ENCODE measurements at regions not wholly inside any gene's neighbourhood (a gene's known extent, or its start where the extent isn't known, plus 50 kb on each side); places are given as distances from the start of the nearest gene placed in this dataset.

DNA sequence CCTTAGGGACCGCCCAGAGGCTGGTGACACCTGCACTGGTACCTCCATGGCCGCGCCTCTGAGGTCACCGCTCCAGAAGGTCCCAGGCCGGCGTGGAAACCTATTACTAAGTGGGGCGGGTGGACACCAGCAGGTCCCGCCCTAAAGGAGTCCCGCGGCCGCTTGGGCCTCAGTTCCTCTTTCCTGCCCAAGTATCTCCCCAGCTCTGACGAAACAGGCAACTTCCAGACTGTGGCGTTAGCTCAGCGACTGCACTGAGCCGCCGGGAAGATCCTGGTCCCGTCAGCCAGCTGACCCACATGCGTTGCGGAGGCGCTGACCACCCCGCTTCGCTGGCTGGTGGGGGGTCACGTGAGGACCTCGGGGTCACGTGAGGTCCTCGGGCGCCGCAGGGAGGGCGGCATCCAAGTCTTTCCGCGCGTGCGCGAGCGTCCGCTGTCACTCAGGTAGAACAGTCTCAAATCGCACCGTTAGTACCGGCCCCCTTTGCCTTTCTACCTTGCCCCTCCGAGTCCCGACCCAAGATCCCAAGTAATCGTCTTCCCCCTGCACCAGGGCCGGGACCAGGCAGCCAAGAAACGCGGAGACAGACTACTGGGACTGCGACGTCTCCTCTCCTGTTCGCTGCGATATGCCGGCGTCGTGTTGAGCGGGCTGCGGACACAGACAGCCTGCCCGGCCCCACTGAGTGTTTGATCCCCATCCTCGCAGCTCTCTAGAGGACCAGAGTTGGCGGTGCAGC is 53.7 kb upstream of the KDM4C start (continued):
- TF ChIP-seq XRCC5 (optimal IDR thresholded peaks at IDR 0.05; ENCODE audit: low read length) (no peak), BCL6 (CRISPR knock-in tag; IDR thresholded peaks at IDR 0.05) (no peak; the same call in 1 of the 2 replicates), ZNF616 (CRISPR knock-in tag; IDR thresholded peaks at IDR 0.05; ENCODE audit: low read depth) (no peak), ZNF883 (CRISPR knock-in tag; IDR thresholded peaks at IDR 0.05; ENCODE audit: not compliant biosample characterization) (peak; percentile 85), MTA3 (CRISPR knock-in tag; IDR thresholded peaks at IDR 0.05) (no peak), ZNF264 (CRISPR knock-in tag; IDR thresholded peaks at IDR 0.05) (no peak), ZNF670 (CRISPR knock-in tag; IDR thresholded peaks at IDR 0.05; ENCODE audit: borderline replicate concordance) (no peak), ZNF180 (CRISPR knock-in tag; IDR thresholded peaks at IDR 0.05; ENCODE audit: borderline replicate concordance, low read depth) (no peak), NFKBIZ (CRISPR knock-in tag; IDR thresholded peaks at IDR 0.05) (no peak), ZFP36L2 (CRISPR knock-in tag; IDR thresholded peaks at IDR 0.05) (no peak), SP2 (CRISPR knock-in tag; IDR thresholded peaks at IDR 0.05) (no peak)
- TF ChIP-seq, protein P1, sequence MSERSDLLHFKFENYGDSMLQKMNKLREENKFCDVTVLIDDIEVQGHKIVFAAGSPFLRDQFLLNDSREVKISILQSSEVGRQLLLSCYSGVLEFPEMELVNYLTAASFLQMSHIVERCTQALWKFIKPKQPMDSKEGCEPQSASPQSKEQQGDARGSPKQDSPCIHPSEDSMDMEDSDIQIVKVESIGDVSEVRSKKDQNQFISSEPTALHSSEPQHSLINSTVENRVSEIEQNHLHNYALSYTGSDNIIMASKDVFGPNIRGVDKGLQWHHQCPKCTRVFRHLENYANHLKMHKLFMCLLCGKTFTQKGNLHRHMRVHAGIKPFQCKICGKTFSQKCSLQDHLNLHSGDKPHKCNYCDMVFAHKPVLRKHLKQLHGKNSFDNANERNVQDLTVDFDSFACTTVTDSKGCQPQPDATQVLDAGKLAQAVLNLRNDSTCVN (CRISPR knock-in tag; IDR thresholded peaks at IDR 0.05; ENCODE audit: borderline replicate concordance): no peak
- TF ChIP-seq, protein P2, sequence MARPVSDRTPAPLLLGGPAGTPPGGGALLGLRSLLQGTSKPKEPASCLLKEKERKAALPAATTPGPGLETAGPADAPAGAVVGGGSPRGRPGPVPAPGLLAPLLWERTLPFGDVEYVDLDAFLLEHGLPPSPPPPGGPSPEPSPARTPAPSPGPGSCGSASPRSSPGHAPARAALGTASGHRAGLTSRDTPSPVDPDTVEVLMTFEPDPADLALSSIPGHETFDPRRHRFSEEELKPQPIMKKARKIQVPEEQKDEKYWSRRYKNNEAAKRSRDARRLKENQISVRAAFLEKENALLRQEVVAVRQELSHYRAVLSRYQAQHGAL (CRISPR knock-in tag; IDR thresholded peaks at IDR 0.05; ENCODE audit: not compliant biosample characterization): no peak
- TF ChIP-seq, protein P3, sequence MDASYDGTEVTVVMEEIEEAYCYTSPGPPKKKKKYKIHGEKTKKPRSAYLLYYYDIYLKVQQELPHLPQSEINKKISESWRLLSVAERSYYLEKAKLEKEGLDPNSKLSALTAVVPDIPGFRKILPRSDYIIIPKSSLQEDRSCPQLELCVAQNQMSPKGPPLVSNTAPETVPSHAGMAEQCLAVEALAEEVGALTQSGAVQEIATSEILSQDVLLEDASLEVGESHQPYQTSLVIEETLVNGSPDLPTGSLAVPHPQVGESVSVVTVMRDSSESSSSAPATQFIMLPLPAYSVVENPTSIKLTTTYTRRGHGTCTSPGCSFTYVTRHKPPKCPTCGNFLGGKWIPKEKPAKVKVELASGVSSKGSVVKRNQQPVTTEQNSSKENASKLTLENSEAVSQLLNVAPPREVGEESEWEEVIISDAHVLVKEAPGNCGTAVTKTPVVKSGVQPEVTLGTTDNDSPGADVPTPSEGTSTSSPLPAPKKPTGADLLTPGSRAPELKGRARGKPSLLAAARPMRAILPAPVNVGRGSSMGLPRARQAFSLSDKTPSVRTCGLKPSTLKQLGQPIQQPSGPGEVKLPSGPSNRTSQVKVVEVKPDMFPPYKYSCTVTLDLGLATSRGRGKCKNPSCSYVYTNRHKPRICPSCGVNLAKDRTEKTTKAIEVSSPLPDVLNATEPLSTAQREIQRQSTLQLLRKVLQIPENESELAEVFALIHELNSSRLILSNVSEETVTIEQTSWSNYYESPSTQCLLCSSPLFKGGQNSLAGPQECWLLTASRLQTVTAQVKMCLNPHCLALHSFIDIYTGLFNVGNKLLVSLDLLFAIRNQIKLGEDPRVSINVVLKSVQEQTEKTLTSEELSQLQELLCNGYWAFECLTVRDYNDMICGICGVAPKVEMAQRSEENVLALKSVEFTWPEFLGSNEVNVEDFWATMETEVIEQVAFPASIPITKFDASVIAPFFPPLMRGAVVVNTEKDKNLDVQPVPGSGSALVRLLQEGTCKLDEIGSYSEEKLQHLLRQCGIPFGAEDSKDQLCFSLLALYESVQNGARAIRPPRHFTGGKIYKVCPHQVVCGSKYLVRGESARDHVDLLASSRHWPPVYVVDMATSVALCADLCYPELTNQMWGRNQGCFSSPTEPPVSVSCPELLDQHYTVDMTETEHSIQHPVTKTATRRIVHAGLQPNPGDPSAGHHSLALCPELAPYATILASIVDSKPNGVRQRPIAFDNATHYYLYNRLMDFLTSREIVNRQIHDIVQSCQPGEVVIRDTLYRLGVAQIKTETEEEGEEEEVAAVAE (CRISPR knock-in tag; IDR thresholded peaks at IDR 0.05; ENCODE audit: borderline replicate concordance): no peak
- TF ChIP-seq, protein P4, sequence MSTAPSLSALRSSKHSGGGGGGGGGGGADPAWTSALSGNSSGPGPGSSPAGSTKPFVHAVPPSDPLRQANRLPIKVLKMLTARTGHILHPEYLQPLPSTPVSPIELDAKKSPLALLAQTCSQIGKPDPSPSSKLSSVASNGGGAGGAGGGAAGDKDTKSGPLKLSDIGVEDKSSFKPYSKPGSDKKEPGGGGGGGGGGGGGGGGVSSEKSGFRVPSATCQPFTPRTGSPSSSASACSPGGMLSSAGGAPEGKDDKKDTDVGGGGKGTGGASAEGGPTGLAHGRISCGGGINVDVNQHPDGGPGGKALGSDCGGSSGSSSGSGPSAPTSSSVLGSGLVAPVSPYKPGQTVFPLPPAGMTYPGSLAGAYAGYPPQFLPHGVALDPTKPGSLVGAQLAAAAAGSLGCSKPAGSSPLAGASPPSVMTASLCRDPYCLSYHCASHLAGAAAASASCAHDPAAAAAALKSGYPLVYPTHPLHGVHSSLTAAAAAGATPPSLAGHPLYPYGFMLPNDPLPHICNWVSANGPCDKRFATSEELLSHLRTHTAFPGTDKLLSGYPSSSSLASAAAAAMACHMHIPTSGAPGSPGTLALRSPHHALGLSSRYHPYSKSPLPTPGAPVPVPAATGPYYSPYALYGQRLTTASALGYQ (CRISPR knock-in tag; IDR thresholded peaks at IDR 0.05): 0 out of 2 replicates have a peak, but pooled peaks have one; percentile 33
- TF ChIP-seq, protein P5, sequence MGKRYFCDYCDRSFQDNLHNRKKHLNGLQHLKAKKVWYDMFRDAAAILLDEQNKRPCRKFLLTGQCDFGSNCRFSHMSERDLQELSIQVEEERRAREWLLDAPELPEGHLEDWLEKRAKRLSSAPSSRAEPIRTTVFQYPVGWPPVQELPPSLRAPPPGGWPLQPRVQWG (CRISPR knock-in tag; IDR thresholded peaks at IDR 0.05; ENCODE audit: borderline replicate concordance, low read depth): no peak
- TF ChIP-seq, protein P6, sequence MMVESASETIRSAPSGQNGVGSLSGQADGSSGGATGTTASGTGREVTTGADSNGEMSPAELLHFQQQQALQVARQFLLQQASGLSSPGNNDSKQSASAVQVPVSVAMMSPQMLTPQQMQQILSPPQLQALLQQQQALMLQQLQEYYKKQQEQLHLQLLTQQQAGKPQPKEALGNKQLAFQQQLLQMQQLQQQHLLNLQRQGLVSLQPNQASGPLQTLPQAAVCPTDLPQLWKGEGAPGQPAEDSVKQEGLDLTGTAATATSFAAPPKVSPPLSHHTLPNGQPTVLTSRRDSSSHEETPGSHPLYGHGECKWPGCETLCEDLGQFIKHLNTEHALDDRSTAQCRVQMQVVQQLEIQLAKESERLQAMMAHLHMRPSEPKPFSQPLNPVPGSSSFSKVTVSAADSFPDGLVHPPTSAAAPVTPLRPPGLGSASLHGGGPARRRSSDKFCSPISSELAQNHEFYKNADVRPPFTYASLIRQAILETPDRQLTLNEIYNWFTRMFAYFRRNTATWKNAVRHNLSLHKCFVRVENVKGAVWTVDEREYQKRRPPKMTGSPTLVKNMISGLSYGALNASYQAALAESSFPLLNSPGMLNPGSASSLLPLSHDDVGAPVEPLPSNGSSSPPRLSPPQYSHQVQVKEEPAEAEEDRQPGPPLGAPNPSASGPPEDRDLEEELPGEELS (CRISPR knock-in tag; IDR thresholded peaks at IDR 0.05): no peak
